Kidney glomerular epithelial cell (primary cell): ENCODE measurements at regions not wholly inside any gene's neighbourhood (a gene's known extent, or its start where the extent isn't known, plus 50 kb on each side); places are given as distances from the start of the nearest gene placed in this dataset.
"Not testable (repeated sequence)": the region's sequence is repeated elsewhere in the genome, so short reads cannot be mapped to it uniquely, and the experiment has no call there.

Source experiments
- DNase-seq: peaks from one replicate; lab custom pipeline; 2025; lab: John Stamatoyannopoulos, UW

DNA sequence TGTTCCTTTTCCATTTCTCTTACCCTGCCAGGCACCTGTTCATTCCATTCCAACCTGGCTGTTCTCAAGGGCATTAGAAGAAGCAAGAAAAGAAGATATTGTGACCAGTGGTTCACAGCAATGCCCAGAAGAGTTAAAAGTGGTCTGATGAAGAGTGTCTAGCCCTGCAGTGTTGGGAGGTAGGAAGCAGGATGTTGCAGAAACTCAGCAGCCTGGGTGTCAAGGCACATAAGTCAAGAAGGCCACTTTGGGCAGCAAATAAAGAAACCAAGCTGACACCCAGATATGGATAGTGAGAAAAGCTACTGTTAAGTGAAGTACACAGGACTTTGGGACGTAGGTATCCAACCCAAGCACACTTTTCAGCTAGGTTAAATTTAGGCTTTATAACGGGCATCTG, 199.9 kb upstream of the SATB1 start:
- no peak for DNase-seq

DNA sequence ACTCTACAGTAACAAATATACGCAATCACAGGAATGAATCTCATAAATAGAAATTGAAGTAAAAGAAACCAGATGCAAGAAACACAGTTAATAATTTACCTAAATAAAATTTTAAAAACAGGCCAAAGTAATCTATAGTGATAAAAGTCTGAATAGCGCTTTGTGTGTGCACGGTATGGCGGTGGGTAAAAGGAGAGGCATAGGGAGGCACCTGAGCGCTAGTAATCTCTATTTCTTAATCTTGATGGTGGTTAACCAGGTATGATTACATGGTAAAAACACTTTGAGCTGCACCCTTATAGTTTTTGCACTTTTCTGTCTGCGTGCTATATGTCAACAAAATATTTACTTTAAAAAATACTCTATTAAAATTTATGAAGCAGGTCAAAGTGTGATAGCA, 198.1 kb upstream of the SATB1 start:
- DNase-seq, result no peak

DNA sequence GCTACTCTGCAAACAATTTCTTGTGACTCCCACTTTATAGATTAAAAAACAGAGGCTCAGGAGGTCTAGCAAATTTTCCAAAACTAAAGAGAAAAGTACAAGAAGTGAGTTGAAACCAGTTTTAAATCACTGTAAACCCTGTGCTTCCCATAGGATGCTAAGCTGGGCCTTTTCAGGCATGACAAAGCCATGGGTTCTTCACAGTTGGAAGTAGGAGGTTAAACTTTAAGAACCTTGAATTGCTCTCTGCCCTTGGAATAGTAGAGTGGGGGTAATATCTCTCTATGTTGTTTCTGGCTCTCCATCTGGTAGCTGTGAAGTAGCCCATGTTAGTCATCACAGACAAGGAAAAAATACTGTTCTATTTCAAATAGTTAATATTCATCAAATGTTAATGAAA, 193.6 kb upstream of the SATB1 start:
- no peak for DNase-seq

DNA sequence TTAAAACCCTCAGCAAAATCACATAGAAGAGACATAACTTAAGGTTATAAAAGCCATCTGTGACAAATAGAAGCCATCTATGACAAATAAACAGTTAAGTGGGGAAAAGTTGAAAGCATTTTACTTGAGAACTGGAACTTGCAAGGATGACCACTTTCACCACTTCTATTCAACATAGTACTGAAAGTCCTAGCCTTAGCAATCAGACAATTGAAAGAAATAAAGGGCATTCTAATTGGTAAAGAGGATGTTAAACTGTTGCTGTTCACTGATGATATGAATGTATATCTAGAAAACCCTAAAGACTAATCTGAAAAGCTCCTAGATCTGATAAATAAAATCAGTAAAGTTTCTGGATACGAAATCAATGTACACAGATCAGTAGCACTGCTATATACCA, 186.9 kb upstream of the SATB1 start:
- no peak for DNase-seq

- DNase-seq, result no peak
Observed at GRCh38 chr3:18609187-18609586, 184.0 kb upstream of the SATB1 start.

DNA sequence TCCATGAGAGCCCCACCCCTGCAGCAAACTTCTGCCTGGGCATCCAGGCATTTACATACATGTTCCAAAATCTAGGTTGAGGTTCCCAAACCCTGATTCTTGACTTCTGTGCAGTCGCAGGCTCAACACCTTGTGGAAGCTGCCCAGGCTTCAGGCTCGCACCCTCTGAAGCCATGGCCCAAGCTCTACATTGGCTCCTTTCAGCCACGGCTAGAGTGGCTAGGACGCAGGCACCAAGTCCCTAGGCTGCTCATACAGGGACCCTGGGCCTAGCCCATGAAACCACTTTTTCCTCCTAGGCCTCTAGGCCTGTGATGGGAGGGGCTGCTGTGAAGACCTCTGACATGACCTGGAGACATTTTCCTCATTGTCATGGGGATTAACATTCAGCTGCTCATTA, 172.8 kb upstream of the SATB1 start:
- no peak for DNase-seq

GRCh38 chr3:18593231-18593630, 168.1 kb upstream of the SATB1 start:
- DNase-seq, result no peak

- no peak for DNase-seq
Observed at GRCh38 chr3:18591120-18591519, 166.0 kb upstream of the SATB1 start.

- DNase-seq, result no peak
Observed at GRCh38 chr3:18586076-18586475, 160.9 kb upstream of the SATB1 start.

DNA sequence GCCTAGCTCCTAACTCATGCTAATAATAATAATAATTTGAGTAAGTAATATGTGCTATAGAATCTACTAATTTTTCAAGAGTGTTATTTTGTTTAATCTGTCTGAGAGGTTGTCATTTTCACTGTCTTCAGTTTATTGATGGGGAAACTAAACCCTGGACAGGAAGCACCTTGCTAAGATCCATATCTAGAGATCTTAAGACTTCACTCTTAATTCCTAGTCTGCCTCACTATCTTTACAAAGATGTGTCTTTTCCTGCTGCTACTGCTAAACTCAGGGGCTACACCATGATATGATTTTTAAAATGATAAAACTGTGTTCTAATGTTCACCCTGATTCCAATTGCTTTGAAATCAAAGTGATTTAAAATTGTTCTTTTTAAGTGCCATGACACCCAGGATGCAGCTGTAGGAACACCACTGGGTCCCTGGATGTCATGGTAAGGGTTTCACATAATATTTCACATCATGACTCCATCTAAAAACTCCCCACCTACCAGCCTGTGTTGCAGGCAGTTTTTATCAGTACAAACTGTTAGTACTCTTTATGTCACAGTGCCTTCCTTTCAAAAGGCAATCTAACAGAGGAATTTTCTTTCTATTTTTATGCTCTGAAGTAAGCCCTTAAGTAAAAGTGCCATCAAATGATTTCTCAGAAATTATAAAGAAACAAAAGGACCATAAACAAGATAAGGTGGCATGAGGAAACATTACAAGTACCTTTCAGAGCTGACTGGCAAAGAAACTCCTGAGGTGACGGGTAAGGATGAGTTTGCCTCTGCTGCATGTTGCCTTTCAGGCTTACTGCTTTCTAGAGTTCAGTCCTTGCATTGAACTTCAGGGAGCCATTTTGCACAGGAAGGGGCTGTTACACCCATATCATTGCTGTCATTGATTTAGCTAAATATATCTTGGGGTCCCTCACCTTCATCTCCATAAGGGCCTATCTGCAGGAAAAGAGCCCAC, 160.1 kb upstream of the SATB1 start:
- no peak for DNase-seq

DNA sequence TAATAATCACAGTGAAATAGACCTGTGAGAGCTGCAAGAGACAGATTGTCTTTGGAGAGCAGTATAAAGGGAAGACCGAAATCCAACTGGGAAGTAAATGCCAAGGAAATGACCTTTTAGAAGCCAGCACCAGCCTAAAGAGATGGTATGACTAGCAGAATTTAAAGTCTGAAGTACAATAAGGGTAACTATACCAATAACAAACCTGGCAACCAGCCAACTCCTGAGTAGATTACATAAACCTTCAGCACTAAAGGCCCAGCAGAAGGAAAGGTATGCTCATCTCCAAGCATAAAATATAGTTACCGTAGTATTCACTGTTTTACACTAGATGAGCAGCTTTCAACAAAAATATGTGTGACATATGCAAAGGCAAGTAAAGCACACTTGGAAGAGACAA, 155.1 kb upstream of the SATB1 start:
- DNase-seq, result no peak

GRCh38 chr3:18579661-18580060, 154.5 kb upstream of the SATB1 start:
- no peak for DNase-seq

GRCh38 chr3:18575573-18575972, 150.4 kb upstream of the SATB1 start:
- no peak for DNase-seq

GRCh38 chr3:18572809-18573208, 147.7 kb upstream of the SATB1 start:
- DNase-seq, result no peak

- no peak for DNase-seq
Observed at GRCh38 chr3:18567293-18567692, 142.2 kb upstream of the SATB1 start.

GRCh38 chr3:18562364-18563154, 137.4 kb upstream of the SATB1 start:
- DNase-seq, result no peak

DNA sequence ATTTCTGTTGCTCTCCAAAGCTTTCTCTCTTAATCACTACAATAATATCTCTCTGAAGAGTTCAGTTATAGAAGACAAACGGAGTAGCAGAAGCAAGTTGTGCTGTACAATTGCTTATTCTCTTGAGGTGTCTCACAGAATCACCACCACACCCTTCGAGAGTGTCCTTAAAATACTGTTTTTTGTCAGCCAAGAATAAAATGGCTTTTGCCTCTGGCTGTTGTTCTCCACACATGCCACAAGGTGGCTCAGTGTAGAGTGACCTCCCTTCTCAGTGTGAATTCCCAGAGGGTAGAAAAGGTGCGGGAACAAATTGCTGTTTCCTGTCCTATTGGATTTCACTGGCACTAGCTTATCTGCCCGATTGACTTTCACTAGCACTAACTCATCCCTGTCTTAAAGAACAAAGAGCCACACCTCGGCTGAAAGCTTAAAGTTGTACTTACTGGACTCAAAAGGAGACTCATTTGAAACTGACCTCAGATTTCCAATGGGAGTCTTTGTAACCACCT, 134.2 kb upstream of the SATB1 start:
- peak; percentile 55 for DNase-seq

GRCh38 chr3:18558507-18558906, 133.4 kb upstream of the SATB1 start:
- no peak for DNase-seq

GRCh38 chr3:18557216-18557615, 132.1 kb upstream of the SATB1 start:
- DNase-seq, result no peak

DNA sequence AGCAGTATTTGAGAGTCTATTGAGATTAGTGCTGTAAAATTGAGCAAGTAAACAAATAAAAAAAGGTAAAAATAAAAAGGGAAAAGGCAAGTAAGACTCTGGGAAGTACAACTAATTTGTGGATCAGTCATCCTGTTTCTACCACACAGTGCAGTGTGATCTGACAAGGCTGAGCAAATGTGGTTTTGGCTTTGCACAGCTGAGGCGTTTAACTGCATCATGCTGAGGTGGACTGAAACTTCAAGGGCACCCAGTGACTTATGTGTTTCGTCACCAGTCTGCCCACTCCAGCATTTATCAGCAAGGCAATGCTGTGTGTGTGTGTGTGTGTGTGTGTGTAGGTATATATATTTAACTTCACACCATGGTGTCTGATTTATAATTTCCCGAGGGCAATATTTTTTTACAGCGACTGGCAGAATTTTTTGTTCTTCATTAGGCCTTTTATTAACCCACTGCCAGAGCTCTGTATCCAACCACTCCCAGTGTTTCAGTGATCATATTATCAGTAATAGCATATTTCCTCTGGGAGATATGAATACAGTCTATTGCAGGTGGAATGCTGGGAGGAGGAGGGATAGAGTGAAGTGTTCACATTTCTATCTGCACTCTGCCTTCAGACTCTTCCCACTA, 131.5 kb upstream of the SATB1 start:
- DNase-seq, result no peak

DNA sequence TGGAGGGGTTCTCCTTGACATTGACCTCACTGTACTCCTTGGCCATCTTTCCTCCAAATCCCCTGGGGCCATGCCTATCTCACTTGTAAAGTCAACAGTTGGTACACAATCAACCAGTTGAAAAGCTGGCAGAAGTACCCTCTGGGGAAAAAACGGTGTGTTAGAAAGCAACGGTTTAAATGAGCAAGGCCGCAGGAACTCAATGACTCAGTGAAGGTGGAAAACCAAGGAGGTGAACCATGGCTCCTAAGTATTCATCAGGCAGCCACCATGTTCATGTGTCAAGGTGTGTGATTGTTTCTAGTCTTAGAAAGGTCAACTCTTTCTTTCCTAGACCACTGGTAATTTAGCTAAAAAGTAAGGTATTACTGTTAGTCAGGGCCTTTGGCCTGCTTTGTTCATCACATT, 130.9 kb upstream of the SATB1 start:
- no peak for DNase-seq

DNA sequence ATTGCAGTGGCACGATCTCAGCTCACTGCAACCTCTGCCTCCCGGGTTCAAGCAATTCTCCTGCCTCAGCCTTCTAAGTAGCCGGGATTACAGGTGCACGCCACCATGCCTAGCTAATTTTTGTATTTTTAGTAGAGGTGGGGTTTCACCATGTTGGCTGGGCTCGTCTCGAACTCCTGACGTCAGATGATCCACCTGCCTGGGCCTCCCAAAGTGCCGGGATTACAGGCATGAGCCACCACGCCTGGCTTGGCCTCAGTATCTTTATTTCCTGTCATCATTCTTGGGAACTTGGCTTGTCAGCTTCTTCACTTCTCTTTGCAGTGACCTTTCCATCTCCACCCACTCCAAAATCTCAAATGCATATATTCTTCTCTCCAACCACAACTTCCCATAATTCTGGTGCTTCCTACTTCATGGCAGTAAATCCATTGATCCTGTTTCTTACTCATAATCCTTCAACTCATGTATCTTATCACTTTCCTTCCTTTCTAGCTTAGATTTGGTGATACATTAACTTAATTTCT, 127.5 kb upstream of the SATB1 start:
- not testable (repeated sequence) for DNase-seq
